Femur (tissue), 1 donor: ENCODE measurements at regions not wholly inside any gene's neighbourhood (a gene's known extent, or its start where the extent isn't known, plus 50 kb on each side); places are given as distances from the start of the nearest gene placed in this dataset.

Source experiments
- DNase-seq: peaks from one replicate; pipeline ENCODE4 v3.0.0-alpha.2; 2017

GRCh38 chr3:27869152-27869551, 147.0 kb upstream of the EOMES start:
- DNase-seq: no peak

GRCh38 chr3:27877061-27878013, 155.2 kb upstream of the EOMES start:
- no peak for DNase-seq

- DNase-seq: no peak
Measured at GRCh38 chr3:27878014-27878383, 155.9 kb upstream of the EOMES start.

- DNase-seq: no peak
Measured at GRCh38 chr3:27880969-27881892, 159.1 kb upstream of the EOMES start.

- no peak for DNase-seq
Measured at GRCh38 chr3:27883266-27883665, 161.1 kb upstream of the EOMES start.

- no peak for DNase-seq
Measured at GRCh38 chr3:27885641-27886040, 163.5 kb upstream of the EOMES start.

GRCh38 chr3:27888562-27888961, 166.4 kb upstream of the EOMES start:
- DNase-seq: no peak

GRCh38 chr3:27889745-27890144, 167.6 kb upstream of the EOMES start:
- DNase-seq: no peak

- no peak for DNase-seq
Measured at GRCh38 chr3:27900316-27900715, 178.2 kb upstream of the EOMES start.

- DNase-seq: no peak
Measured at GRCh38 chr3:27903446-27903845, 181.3 kb upstream of the EOMES start.

- no peak for DNase-seq
Measured at GRCh38 chr3:27905625-27906024, 183.5 kb upstream of the EOMES start.

- DNase-seq: no peak
Measured at GRCh38 chr3:27907148-27907547, 185.0 kb upstream of the EOMES start.

GRCh38 chr3:27907929-27908328, 185.8 kb upstream of the EOMES start:
- no peak for DNase-seq

GRCh38 chr3:27910456-27910855, 188.3 kb upstream of the EOMES start:
- peak; percentile 40 for DNase-seq

- DNase-seq: no peak
Measured at GRCh38 chr3:27914199-27914598, 192.1 kb upstream of the EOMES start.

- no peak for DNase-seq
Measured at GRCh38 chr3:27923349-27924068, 201.4 kb upstream of the EOMES start.

- DNase-seq: no peak
Measured at GRCh38 chr3:27927882-27928281, 205.8 kb upstream of the EOMES start.

- DNase-seq: no peak
Measured at GRCh38 chr3:27930052-27930602, 208.0 kb upstream of the EOMES start.

- no peak for DNase-seq
Measured at GRCh38 chr3:27935492-27935891, 213.4 kb upstream of the EOMES start.

GRCh38 chr3:27939521-27939920, 217.4 kb upstream of the EOMES start:
- DNase-seq: no peak

GRCh38 chr3:27939940-27940339, 217.8 kb upstream of the EOMES start:
- no peak for DNase-seq

GRCh38 chr3:27943106-27943505, 221.0 kb upstream of the EOMES start:
- DNase-seq: no peak

GRCh38 chr3:27945229-27945628, 223.1 kb upstream of the EOMES start:
- no peak for DNase-seq
